ENCODE measurements at regions not wholly inside any gene's neighbourhood (a gene's known extent, or its start where the extent isn't known, plus 50 kb on each side); places are given as distances from the start of the nearest gene placed in this dataset.
"Not testable (repeated sequence)": the region's sequence is repeated elsewhere in the genome, so short reads cannot be mapped to it uniquely, and the experiment has no call there.

DNA sequence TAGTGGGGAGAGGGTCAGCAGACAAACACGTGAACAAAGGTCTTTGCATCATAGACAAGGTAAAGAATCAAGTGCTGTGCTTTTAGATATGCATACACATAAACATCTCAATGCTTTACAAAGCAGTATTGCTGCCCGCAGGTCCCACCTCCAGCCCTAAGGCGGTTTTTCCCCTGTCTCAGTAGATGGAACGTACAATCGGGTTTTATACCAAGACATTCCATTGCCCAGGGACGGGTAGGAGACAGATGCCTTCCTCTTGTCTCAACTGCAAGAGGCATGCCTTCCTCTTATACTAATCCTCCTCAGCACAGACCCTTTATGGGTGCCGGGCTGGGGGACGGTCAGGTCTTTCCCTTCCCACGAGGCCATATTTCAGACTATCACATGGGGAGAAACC is 148.3 kb downstream of the C12orf75 start:
- peaks cover 16% of the 10 kb centered on the region for H3K4me1 ChIP-seq (ENCODE audit: control insufficient read depth, insufficient read depth, low read length)
- H3K36me3 ChIP-seq (ENCODE audit: control insufficient read depth, insufficient read depth, low read length); H3K4me3 ChIP-seq (ENCODE audit: insufficient read depth, low read depth, low read length); H3K27me3 ChIP-seq (ENCODE audit: control insufficient read depth, insufficient read depth, low read length, poor library complexity, severe bottlenecking); H3K9me3 ChIP-seq (ENCODE audit: control insufficient read depth, low read length); H3K27ac ChIP-seq (ENCODE audit: insufficient read depth, low read depth, low read length, poor library complexity, severe bottlenecking): not testable (repeated sequence)
- WGBS, 2 experiments: 71 to 75% methylated on average over 8 of the region's 9 CpGs

DNA sequence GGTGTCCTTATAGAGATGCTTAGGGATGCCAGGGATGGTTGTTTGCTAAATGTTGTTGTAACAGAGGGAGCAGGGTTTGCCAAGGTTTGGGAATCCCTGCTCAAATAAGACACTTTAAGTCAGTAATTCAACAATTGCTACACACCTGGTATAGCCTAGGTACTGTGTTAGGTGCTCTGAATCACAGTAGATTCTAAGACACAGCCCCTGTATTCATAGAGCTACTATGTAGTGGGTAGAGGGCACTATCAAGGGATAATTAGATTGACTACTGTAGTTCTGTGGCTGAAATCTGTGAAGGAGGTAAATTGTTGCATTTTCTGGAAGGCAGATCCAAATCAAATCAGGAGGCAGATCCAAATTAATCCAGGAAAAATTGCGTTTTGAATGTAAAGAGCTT is 149.2 kb downstream of the C12orf75 start:
- no peaks in the 10 kb centered on the region for H3K27me3 ChIP-seq (ENCODE audit: control insufficient read depth, insufficient read depth, low read length, poor library complexity, severe bottlenecking)
- WGBS, 2 experiments: 89 to 92% methylated on average over 1 of the region's 1 CpG
- peaks cover 16% of the 10 kb centered on the region for H3K4me1 ChIP-seq (ENCODE audit: control insufficient read depth, insufficient read depth, low read length)
- H3K27ac ChIP-seq (ENCODE audit: insufficient read depth, low read depth, low read length, poor library complexity, severe bottlenecking): peak overlapping the region; percentile 36
- no peaks in the 10 kb centered on the region for H3K9me3 ChIP-seq (ENCODE audit: control insufficient read depth, low read length)
- H3K36me3 ChIP-seq (ENCODE audit: control insufficient read depth, insufficient read depth, low read length): no peaks in the 10 kb centered on the region
- H3K4me3 ChIP-seq (ENCODE audit: insufficient read depth, low read depth, low read length): no peak overlapping the region

DNA sequence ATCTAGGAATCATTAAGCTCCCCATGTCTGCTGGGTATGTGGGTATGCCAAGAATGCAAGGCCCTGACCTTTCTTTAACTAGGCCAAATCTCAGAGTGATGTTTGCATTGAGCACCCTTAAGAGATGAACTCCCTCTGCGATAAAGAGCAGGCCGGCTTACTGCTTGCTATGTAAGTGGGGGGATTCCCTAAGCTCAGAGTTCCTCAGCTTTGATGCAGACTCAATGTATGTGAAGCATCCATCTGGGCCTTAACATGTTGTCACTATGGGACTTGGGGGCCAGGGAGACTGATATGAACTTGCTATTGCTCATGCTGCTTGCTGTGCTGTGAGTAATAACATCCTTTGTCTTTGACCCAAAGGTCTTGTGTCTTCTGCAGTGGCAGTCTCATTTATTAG is 149.7 kb downstream of the C12orf75 start:
- Histone ChIP-seq H3K27ac (ENCODE audit: insufficient read depth, low read depth, low read length, poor library complexity, severe bottlenecking) (no peak overlapping the region), H3K4me1 (ENCODE audit: control insufficient read depth, insufficient read depth, low read length) (peaks cover 16% of the 10 kb centered on the region), H3K36me3 (ENCODE audit: control insufficient read depth, insufficient read depth, low read length) (no peaks in the 10 kb centered on the region), H3K4me3 (ENCODE audit: insufficient read depth, low read depth, low read length) (no peak overlapping the region), H3K9me3 (ENCODE audit: control insufficient read depth, low read length) (no peaks in the 10 kb centered on the region), H3K27me3 (ENCODE audit: control insufficient read depth, insufficient read depth, low read length, poor library complexity, severe bottlenecking) (no peaks in the 10 kb centered on the region)
- WGBS, 2 experiments: 59 to 66% methylated on average over 2 of the region's 2 CpGs

DNA sequence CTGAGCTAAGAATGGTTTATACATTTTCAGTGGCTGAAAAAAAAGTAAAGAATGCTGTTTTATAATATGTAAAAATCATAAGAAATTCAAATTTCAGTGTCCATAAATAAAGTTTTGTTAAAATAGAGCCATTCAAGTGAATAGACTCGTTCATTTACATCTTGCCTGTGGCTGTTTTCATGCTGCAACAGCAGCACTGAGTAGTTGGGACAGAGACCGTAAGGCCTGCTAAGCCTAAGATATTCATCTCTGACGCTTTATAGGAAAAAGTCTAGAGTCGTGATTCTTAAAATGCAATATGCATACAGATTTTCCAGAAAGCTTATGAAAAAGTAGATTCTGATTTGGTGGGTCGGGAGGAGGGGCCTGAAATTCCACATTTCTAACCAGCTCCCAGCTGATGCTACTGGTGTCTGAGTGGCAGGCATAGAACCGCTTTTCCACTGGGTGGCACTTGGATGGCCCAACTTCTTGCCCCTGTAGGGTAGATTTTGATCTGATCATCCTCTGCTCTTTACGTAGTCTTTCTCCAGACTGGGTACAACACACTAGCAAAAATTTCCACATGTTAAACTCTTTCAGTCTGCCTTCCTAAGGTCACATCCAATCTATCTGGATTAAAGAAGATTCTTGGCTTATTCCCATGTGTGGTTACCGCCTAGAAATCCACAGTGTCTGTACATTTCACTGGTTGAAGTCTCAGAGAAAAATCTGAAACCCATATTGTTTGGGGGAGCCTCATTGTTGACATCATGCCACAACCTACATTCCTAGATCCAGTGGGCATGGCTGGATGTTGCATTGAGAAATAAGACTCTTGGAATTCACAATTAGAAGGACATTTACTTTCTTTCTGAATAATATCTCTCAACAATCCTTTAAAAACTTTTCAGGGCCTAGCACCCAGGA is 151.2 kb downstream of the C12orf75 start:
- WGBS, 2 experiments: 93 to 98% methylated on average over 8 of the region's 8 CpGs
- Histone ChIP-seq H3K27me3 (ENCODE audit: control insufficient read depth, insufficient read depth, low read length, poor library complexity, severe bottlenecking) (no peaks in the 10 kb centered on the region), H3K4me1 (ENCODE audit: control insufficient read depth, insufficient read depth, low read length) (peaks cover 16% of the 10 kb centered on the region), H3K36me3 (ENCODE audit: control insufficient read depth, insufficient read depth, low read length) (no peaks in the 10 kb centered on the region), H3K9me3 (ENCODE audit: control insufficient read depth, low read length) (no peaks in the 10 kb centered on the region), H3K4me3 (ENCODE audit: insufficient read depth, low read depth, low read length) (no peak overlapping the region), H3K27ac (ENCODE audit: insufficient read depth, low read depth, low read length, poor library complexity, severe bottlenecking) (no peak overlapping the region)

DNA sequence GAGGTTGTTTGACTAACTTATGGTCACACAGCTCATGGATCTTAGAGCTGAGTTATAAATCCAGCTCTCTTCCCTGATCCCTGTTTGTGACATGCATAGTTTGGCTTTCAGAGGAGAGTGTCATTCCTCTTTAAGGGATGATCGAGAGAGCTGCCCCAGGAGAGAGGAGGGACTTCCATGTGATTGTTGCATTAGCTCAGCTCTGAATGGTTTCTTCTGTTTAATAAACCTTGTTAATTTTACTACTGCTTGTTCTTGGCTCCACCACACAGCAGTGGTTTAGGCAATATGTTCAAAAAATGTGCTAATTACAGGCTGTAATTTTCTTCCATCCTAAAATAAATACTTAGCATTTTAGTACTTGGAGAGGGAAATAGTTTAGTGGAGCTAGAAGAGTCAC is 152.5 kb downstream of the C12orf75 start:
- H3K4me3 ChIP-seq (ENCODE audit: insufficient read depth, low read depth, low read length): no peak overlapping the region
- WGBS, 2 experiments: 86 to 100% methylated on average over 1 of the region's 1 CpG
- no peak overlapping the region for H3K27ac ChIP-seq (ENCODE audit: insufficient read depth, low read depth, low read length, poor library complexity, severe bottlenecking)
- peaks cover 16% of the 10 kb centered on the region for H3K4me1 ChIP-seq (ENCODE audit: control insufficient read depth, insufficient read depth, low read length)
- no peaks in the 10 kb centered on the region for H3K9me3 ChIP-seq (ENCODE audit: control insufficient read depth, low read length)
- H3K27me3 ChIP-seq (ENCODE audit: control insufficient read depth, insufficient read depth, low read length, poor library complexity, severe bottlenecking): no peaks in the 10 kb centered on the region
- no peaks in the 10 kb centered on the region for H3K36me3 ChIP-seq (ENCODE audit: control insufficient read depth, insufficient read depth, low read length)

DNA sequence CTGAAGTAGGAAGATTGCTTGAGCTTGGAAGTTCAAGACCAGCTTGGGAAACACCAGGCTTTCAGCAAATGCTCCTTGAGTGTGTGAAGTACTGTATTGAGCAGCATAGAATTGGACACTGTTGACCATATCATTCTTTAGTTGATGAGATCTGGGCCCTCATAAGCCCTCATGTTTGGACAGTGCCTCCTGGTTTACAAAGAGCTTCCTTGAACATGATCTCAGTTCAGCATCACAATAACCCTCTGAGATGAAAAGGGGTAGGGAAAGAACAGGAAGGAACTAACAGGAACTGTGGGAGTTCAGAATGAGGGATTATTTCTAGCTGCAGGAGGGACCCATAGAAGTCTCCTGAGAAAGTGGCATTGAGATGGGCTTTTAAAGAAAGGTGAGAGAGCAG is 153.2 kb downstream of the C12orf75 start:
- Histone ChIP-seq H3K4me1 (ENCODE audit: control insufficient read depth, insufficient read depth, low read length) (peaks cover 16% of the 10 kb centered on the region), H3K27ac (ENCODE audit: insufficient read depth, low read depth, low read length, poor library complexity, severe bottlenecking) (no peak overlapping the region), H3K36me3 (ENCODE audit: control insufficient read depth, insufficient read depth, low read length) (no peaks in the 10 kb centered on the region), H3K27me3 (ENCODE audit: control insufficient read depth, insufficient read depth, low read length, poor library complexity, severe bottlenecking) (no peaks in the 10 kb centered on the region), H3K4me3 (ENCODE audit: insufficient read depth, low read depth, low read length) (no peak overlapping the region), H3K9me3 (ENCODE audit: control insufficient read depth, low read length) (no peaks in the 10 kb centered on the region)

DNA sequence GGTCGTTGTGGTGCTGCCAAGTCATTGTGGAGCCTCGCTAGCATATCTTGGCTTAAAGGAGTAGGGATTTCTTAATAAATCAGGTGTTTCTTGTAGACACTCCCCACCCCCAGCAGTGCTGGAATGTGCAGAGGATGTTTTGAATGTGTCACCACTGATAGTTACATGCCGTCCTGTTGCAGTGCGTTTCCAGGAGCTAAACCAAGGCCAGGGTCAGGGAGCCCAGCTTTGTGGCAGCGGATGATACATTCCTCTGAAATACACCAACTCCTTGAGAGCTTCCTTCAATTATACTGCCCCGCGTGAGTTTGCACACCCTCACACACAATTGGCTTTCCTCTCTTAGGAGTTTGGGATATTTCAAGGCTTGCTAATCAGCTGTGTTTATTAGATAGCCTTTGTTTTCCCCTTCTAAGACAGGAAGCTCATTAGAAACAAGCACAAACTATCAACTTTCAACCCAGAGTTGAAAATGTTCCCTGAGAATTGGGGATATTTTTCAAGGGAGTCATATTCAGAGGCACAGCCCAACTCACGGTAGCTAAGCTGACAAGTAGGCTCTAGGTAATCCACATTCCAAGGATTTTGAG is 154.9 kb downstream of the C12orf75 start:
- Histone ChIP-seq H3K4me3 (ENCODE audit: insufficient read depth, low read depth, low read length) (no peak overlapping the region), H3K27me3 (ENCODE audit: control insufficient read depth, insufficient read depth, low read length, poor library complexity, severe bottlenecking) (no peaks in the 10 kb centered on the region), H3K9me3 (ENCODE audit: control insufficient read depth, low read length) (no peaks in the 10 kb centered on the region), H3K27ac (ENCODE audit: insufficient read depth, low read depth, low read length, poor library complexity, severe bottlenecking) (no peak overlapping the region), H3K4me1 (ENCODE audit: control insufficient read depth, insufficient read depth, low read length) (peaks cover 5% of the 10 kb centered on the region), H3K36me3 (ENCODE audit: control insufficient read depth, insufficient read depth, low read length) (no peaks in the 10 kb centered on the region)
- 86 to 88% methylated on average over 8 of the region's 8 CpGs for WGBS, 2 experiments

DNA sequence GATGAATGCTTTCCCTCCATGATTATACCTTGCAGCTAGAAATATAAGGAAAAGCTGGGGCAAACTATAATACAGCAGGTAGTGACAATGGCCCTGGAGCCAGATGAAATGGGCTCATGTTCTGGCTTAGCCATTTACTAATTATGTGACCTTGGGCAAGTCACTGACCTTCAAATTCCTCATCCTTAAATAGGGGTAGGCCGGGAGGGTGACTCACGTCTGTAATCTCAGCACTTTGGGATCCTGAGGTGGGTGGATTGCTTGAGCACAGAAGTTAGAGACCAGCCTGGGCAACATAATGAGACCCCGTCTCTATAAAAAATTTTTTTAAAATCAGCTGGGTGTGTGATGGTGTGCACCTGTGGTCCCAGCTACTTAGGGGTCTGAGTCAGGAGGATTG is 155.4 kb downstream of the C12orf75 start:
- no peak overlapping the region for H3K4me3 ChIP-seq (ENCODE audit: insufficient read depth, low read depth, low read length)
- no peaks in the 10 kb centered on the region for H3K36me3 ChIP-seq (ENCODE audit: control insufficient read depth, insufficient read depth, low read length)
- no peak overlapping the region for H3K27ac ChIP-seq (ENCODE audit: insufficient read depth, low read depth, low read length, poor library complexity, severe bottlenecking)
- H3K9me3 ChIP-seq (ENCODE audit: control insufficient read depth, low read length): no peaks in the 10 kb centered on the region
- no peaks in the 10 kb centered on the region for H3K27me3 ChIP-seq (ENCODE audit: control insufficient read depth, insufficient read depth, low read length, poor library complexity, severe bottlenecking)
- 93 to 96% methylated on average over 3 of the region's 3 CpGs for WGBS, 2 experiments
- H3K4me1 ChIP-seq (ENCODE audit: control insufficient read depth, insufficient read depth, low read length): peaks cover under 1% of the 10 kb centered on the region

DNA sequence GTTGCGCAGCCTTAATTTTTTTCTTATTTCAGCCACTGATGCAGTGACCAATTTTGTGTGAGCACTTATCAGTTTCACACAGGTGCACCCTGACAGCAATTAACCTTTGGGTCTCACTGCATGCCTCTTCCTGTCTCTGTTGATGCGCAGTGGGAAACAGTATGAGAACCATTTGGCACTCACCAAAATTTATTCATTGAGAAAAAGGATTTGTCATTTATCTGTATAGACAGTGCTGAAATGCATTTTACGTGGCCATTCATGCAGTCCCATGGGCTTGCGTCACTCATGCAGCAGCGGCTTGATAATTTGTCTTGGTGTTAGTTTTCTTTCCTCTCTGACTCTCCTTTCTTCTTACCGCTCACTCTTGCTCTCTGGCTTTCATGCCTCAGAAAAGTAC is 157.5 kb downstream of the C12orf75 start:
- 86 to 92% methylated on average over 5 to 6 of the region's 6 CpGs for WGBS, 2 experiments
- H3K4me3 ChIP-seq (ENCODE audit: insufficient read depth, low read depth, low read length): no peak overlapping the region
- no peaks in the 10 kb centered on the region for H3K9me3 ChIP-seq (ENCODE audit: control insufficient read depth, low read length)
- no peak overlapping the region for H3K27ac ChIP-seq (ENCODE audit: insufficient read depth, low read depth, low read length, poor library complexity, severe bottlenecking)
- H3K36me3 ChIP-seq (ENCODE audit: control insufficient read depth, insufficient read depth, low read length): no peaks in the 10 kb centered on the region
- peaks cover 4% of the 10 kb centered on the region for H3K4me1 ChIP-seq (ENCODE audit: control insufficient read depth, insufficient read depth, low read length)
- no peaks in the 10 kb centered on the region for H3K27me3 ChIP-seq (ENCODE audit: control insufficient read depth, insufficient read depth, low read length, poor library complexity, severe bottlenecking)

DNA sequence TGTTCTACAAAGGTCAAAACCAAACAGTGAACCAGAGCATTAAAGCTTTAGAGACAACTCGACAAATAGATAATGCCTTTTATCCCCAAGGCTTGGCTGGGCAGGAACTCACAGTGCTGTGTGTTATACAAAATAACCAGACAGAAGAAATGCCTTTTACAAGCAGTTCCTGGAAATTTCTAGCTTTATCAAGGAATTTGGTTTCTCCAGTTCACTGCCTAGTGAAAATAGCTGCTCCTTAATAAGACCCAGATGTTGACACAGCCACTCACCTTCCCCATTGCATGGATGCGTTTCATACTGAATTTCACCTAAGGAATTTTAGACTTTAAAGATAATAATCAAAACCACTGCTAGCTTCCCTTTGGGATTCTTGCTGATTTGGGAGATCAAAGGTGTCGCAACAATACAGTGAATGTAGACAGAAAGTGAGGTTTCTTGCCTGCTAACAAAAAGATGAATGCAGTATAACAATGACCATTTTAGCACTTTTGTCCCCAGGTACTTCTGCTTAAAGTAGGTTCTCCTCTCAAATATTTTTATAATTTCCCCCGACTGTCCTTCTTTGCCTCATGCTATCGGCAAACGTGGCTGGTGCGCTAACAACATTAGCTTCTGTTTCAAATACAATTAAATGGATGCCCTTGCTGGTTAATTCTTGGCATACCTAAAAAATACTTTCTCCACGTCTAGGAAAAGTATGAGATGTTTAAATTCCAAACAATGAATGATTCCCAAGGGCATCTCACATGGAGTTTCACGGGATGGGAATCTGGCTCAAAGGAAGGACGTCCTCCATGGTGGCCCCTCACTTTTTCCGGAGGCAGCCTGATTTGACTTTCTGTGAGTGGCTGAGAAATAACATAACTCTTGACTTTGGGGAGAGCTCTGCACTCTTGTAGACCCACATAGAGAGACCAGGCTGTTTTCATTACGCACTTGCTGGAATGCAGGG is 162.4 kb downstream of the C12orf75 start:
- H3K27ac ChIP-seq (ENCODE audit: insufficient read depth, low read depth, low read length, poor library complexity, severe bottlenecking): no peak overlapping the region
- no peaks in the 10 kb centered on the region for H3K27me3 ChIP-seq (ENCODE audit: control insufficient read depth, insufficient read depth, low read length, poor library complexity, severe bottlenecking)
- H3K4me1 ChIP-seq (ENCODE audit: control insufficient read depth, insufficient read depth, low read length): peaks cover 8% of the 10 kb centered on the region
- H3K36me3 ChIP-seq (ENCODE audit: control insufficient read depth, insufficient read depth, low read length): no peaks in the 10 kb centered on the region
- H3K9me3 ChIP-seq (ENCODE audit: control insufficient read depth, low read length): no peaks in the 10 kb centered on the region
- WGBS, 2 experiments: 90 to 92% methylated on average over 12 of the region's 12 CpGs
- H3K4me3 ChIP-seq (ENCODE audit: insufficient read depth, low read depth, low read length): no peak overlapping the region
